Central memory CD8-positive, alpha-beta T cell (primary cell): ENCODE measurements at regions not wholly inside any gene's neighbourhood (a gene's known extent, or its start where the extent isn't known, plus 50 kb on each side); places are given as distances from the start of the nearest gene placed in this dataset.
"Not testable (repeated sequence)": the region's sequence is repeated elsewhere in the genome, so short reads cannot be mapped to it uniquely, and the experiment has no call there.

Source experiments
- ATAC-seq: fragments of 150-1000 bp; cut with Tn5 transposase; replicated peaks from 2 replicates; pipeline ENCODE4 v1.10.0; 2022; ENCODE audit warnings: mild to moderate bottlenecking, moderate FRiP score, moderate number of reproducible peaks; ENCODE audit not compliant: poor library complexity, severe bottlenecking; ENCODE audit errors: extremely low read depth
- DNase-seq, 2 donors: peaks; one replicate each; pipeline ENCODE4 v3.0.0; 2021; ENCODE audit warnings: low spot score in 2 of 2
- H3K27ac Mint-ChIP-seq: one replicate; pipeline ENCODE4 v1.8.0; 2022; ENCODE audit warnings: low read depth, mild to moderate bottlenecking, moderate library complexity, mixed read lengths
- H3K27me3 Mint-ChIP-seq: one replicate; pipeline ENCODE4 v1.8.0; 2022; ENCODE audit warnings: mixed read lengths
- H3K36me3 Mint-ChIP-seq: one replicate; pipeline ENCODE4 v1.8.0; 2022; ENCODE audit warnings: mild to moderate bottlenecking, moderate library complexity, mixed read lengths; ENCODE audit not compliant: insufficient read depth
- H3K4me1 Mint-ChIP-seq: one replicate; pipeline ENCODE4 v1.8.0; 2022; ENCODE audit warnings: mixed read lengths
- H3K4me3 Mint-ChIP-seq: one replicate; pipeline ENCODE4 v1.8.0; 2022; ENCODE audit warnings: mild to moderate bottlenecking, moderate library complexity, mixed read lengths
- H3K9me3 Mint-ChIP-seq: one replicate; pipeline ENCODE4 v1.8.0; 2022; ENCODE audit warnings: mixed read lengths

- Mint-ChIP-seq H3K4me1 (no peaks in the 10 kb centered on the region), H3K36me3 (no peaks in the 10 kb centered on the region), H3K9me3 (no peaks in the 10 kb centered on the region), H3K27me3 (peaks cover 22% of the 10 kb centered on the region), H3K4me3 (no peak overlapping the region), H3K27ac (no peak overlapping the region)
- no peak for DNase-seq
- no peak for ATAC-seq
Observed at GRCh38 chr9:71326360-71326759, 204.9 kb upstream of the TRPM3 start.

- H3K27ac Mint-ChIP-seq: no peak overlapping the region
- H3K4me3 Mint-ChIP-seq: no peak overlapping the region
- no peak for ATAC-seq
- peaks cover 5% of the 10 kb centered on the region for H3K27me3 Mint-ChIP-seq
- H3K4me1 Mint-ChIP-seq: no peaks in the 10 kb centered on the region
- peaks cover 6% of the 10 kb centered on the region for H3K9me3 Mint-ChIP-seq
- DNase-seq: no peak
- no peaks in the 10 kb centered on the region for H3K36me3 Mint-ChIP-seq
Observed at GRCh38 chr9:71323357-71323756, 201.9 kb upstream of the TRPM3 start.

GRCh38 chr9:71322311-71322710, 200.9 kb upstream of the TRPM3 start:
- Mint-ChIP-seq H3K4me3 (no peak overlapping the region), H3K4me1 (no peaks in the 10 kb centered on the region), H3K27ac (no peak overlapping the region), H3K36me3 (no peaks in the 10 kb centered on the region), H3K27me3 (no peaks in the 10 kb centered on the region), H3K9me3 (peaks cover 6% of the 10 kb centered on the region)
- DNase-seq: no peak
- no peak for ATAC-seq

GRCh38 chr9:71308454-71308853, 187.0 kb upstream of the TRPM3 start:
- H3K27ac Mint-ChIP-seq: no peak overlapping the region
- no peaks in the 10 kb centered on the region for H3K27me3 Mint-ChIP-seq
- H3K4me3 Mint-ChIP-seq: no peak overlapping the region
- no peaks in the 10 kb centered on the region for H3K4me1 Mint-ChIP-seq
- peaks cover 1% of the 10 kb centered on the region for H3K36me3 Mint-ChIP-seq
- ATAC-seq (no peak), DNase-seq (no peak)
- H3K9me3 Mint-ChIP-seq: no peaks in the 10 kb centered on the region

GRCh38 chr9:71306134-71306533, 184.7 kb upstream of the TRPM3 start:
- H3K4me3 Mint-ChIP-seq: no peak overlapping the region
- no peaks in the 10 kb centered on the region for H3K4me1 Mint-ChIP-seq
- peaks cover 12% of the 10 kb centered on the region for H3K27me3 Mint-ChIP-seq
- H3K9me3 Mint-ChIP-seq: no peaks in the 10 kb centered on the region
- no peak for DNase-seq
- H3K36me3 Mint-ChIP-seq: peaks cover 1% of the 10 kb centered on the region
- ATAC-seq: no peak
- no peak overlapping the region for H3K27ac Mint-ChIP-seq

GRCh38 chr9:71303351-71303750, 181.9 kb upstream of the TRPM3 start:
- DNase-seq (no peak), ATAC-seq (no peak)
- H3K27me3 Mint-ChIP-seq: peaks cover 26% of the 10 kb centered on the region
- no peak overlapping the region for H3K4me3 Mint-ChIP-seq
- H3K4me1 Mint-ChIP-seq: no peaks in the 10 kb centered on the region
- H3K27ac Mint-ChIP-seq: no peak overlapping the region
- H3K9me3 Mint-ChIP-seq: no peaks in the 10 kb centered on the region
- peaks cover 1% of the 10 kb centered on the region for H3K36me3 Mint-ChIP-seq

- Mint-ChIP-seq H3K36me3 (peaks cover 1% of the 10 kb centered on the region), H3K4me3 (no peak overlapping the region), H3K4me1 (no peaks in the 10 kb centered on the region), H3K27me3 (peaks cover 32% of the 10 kb centered on the region), H3K9me3 (no peaks in the 10 kb centered on the region), H3K27ac (no peak overlapping the region)
- no peak for ATAC-seq
- DNase-seq: no peak
Observed at GRCh38 chr9:71302776-71303175, 181.4 kb upstream of the TRPM3 start.

- Mint-ChIP-seq H3K4me3 (no peak overlapping the region), H3K27me3 (peaks cover 23% of the 10 kb centered on the region), H3K27ac (no peak overlapping the region), H3K36me3 (no peaks in the 10 kb centered on the region), H3K9me3 (no peaks in the 10 kb centered on the region), H3K4me1 (no peaks in the 10 kb centered on the region)
- ATAC-seq: no peak
- DNase-seq: no peak
Observed at GRCh38 chr9:71295928-71296327, 174.5 kb upstream of the TRPM3 start.

GRCh38 chr9:71286146-71286545, 164.7 kb upstream of the TRPM3 start:
- H3K36me3 Mint-ChIP-seq: peaks cover 4% of the 10 kb centered on the region
- peaks cover 23% of the 10 kb centered on the region for H3K27me3 Mint-ChIP-seq
- H3K27ac Mint-ChIP-seq: no peak overlapping the region
- no peak for DNase-seq
- H3K4me1 Mint-ChIP-seq: no peaks in the 10 kb centered on the region
- no peaks in the 10 kb centered on the region for H3K9me3 Mint-ChIP-seq
- no peak for ATAC-seq
- no peak overlapping the region for H3K4me3 Mint-ChIP-seq

- H3K36me3 Mint-ChIP-seq: peaks cover 4% of the 10 kb centered on the region
- peak; percentile 32 for ATAC-seq
- no peaks in the 10 kb centered on the region for H3K9me3 Mint-ChIP-seq
- H3K4me1 Mint-ChIP-seq: no peaks in the 10 kb centered on the region
- no peak for DNase-seq
- H3K4me3 Mint-ChIP-seq: no peak overlapping the region
- peaks cover 23% of the 10 kb centered on the region for H3K27me3 Mint-ChIP-seq
- H3K27ac Mint-ChIP-seq: no peak overlapping the region
Observed at GRCh38 chr9:71285191-71285656, 163.8 kb upstream of the TRPM3 start.

- H3K27ac Mint-ChIP-seq, H3K4me1 Mint-ChIP-seq, H3K9me3 Mint-ChIP-seq, ATAC-seq, DNase-seq, H3K4me3 Mint-ChIP-seq, H3K36me3 Mint-ChIP-seq: not testable (repeated sequence)
- peaks cover 13% of the 10 kb centered on the region for H3K27me3 Mint-ChIP-seq
Observed at GRCh38 chr9:71282116-71282515, 160.7 kb upstream of the TRPM3 start.

- no peak for ATAC-seq
- DNase-seq: no peak
- no peak overlapping the region for H3K4me3 Mint-ChIP-seq
- H3K27me3 Mint-ChIP-seq: peaks cover 14% of the 10 kb centered on the region
- H3K36me3 Mint-ChIP-seq: peaks cover 2% of the 10 kb centered on the region
- H3K27ac Mint-ChIP-seq: no peak overlapping the region
- H3K4me1 Mint-ChIP-seq: no peaks in the 10 kb centered on the region
- H3K9me3 Mint-ChIP-seq: no peaks in the 10 kb centered on the region
Observed at GRCh38 chr9:71279151-71279739, 157.8 kb upstream of the TRPM3 start.

GRCh38 chr9:71273613-71274012, 152.2 kb upstream of the TRPM3 start:
- Mint-ChIP-seq H3K4me1 (no peaks in the 10 kb centered on the region), H3K9me3 (no peaks in the 10 kb centered on the region), H3K4me3 (no peak overlapping the region), H3K27me3 (peaks cover 22% of the 10 kb centered on the region), H3K36me3 (no peaks in the 10 kb centered on the region), H3K27ac (no peak overlapping the region)
- DNase-seq (no peak), ATAC-seq (no peak)
